Esophagus muscularis mucosa (tissue), 4 donors: ENCODE measurements at regions not wholly inside any gene's neighbourhood (a gene's known extent, or its start where the extent isn't known, plus 50 kb on each side); places are given as distances from the start of the nearest gene placed in this dataset.
"Not testable (repeated sequence)": the region's sequence is repeated elsewhere in the genome, so short reads cannot be mapped to it uniquely, and the experiment has no call there.

ENCODE experiments used
- DNase-seq: peaks from one replicate; pipeline ENCODE4 v3.0.0-alpha.2; 2017; ENCODE audit errors: extremely low spot score
- H3K27ac ChIP-seq, 4 donors: fragments of 200-600 bp; sonication (generic); replicated peaks in 1 of 4; 1 replicate in 3 of 4; 2 replicates in 1 of 4; pipeline ENCODE4 v1.5.1; 2016 to 2019; ENCODE audit warnings: mild to moderate bottlenecking in 1 of 4
- H3K27me3 ChIP-seq, 4 donors: fragments of 200-600 bp; sonication (generic); one replicate each; pipeline versions ENCODE4 v1.5.1 to v1.6.0; 2016 to 2019
- H3K36me3 ChIP-seq, 4 donors: fragments of 200-600 bp; sonication (generic); one replicate each; pipeline ENCODE4 v1.5.1; 2016 to 2019
- H3K4me1 ChIP-seq, 4 donors: fragments of 200-600 bp; sonication (generic); one replicate each; pipeline ENCODE4 v1.5.1; 2016 to 2019
- H3K4me3 ChIP-seq, 4 donors: fragments of 200-600 bp; sonication (generic); 1 replicate in 2 of 4; 2 replicates in 2 of 4; pipeline ENCODE4 v1.5.1; 2016 to 2019; ENCODE audit warnings: mild to moderate bottlenecking in 4 of 4, moderate library complexity in 1 of 4
- H3K9me3 ChIP-seq, 4 donors: fragments of 200-600 bp; sonication (generic); 1 replicate in 3 of 4; 2 replicates in 1 of 4; pipeline ENCODE4 v1.5.1; 2016 to 2019
- CTCF ChIP-seq, 3 experiments: fragments of 200-600 bp in 2 of 3; fragments of 450-650 bp in 1 of 3; sonication (generic) in 2 of 3; IDR thresholded peaks; one replicate each; pipeline ENCODE4 v1.5.1; 2017 to 2019; ENCODE audit warnings: antibody characterized with exemption in 3 of 3, mild to moderate bottlenecking in 2 of 3, moderate library complexity in 1 of 3
- EP300 ChIP-seq: sonication (generic); formaldehyde crosslinking; IDR thresholded peaks from one replicate; pipeline ENCODE4 v1.6.1; 2017; ENCODE audit warnings: antibody characterized with exemption
- POLR2A ChIP-seq: fragments of 450-650 bp; IDR thresholded peaks from one replicate; pipeline ENCODE4 v1.6.1; 2017; ENCODE audit warnings: antibody characterized with exemption, moderate library complexity, mild to moderate bottlenecking, low read depth
- POLR2AphosphoS5 ChIP-seq, 2 donors: sonication (generic); formaldehyde crosslinking; IDR thresholded peaks; one replicate each; pipeline ENCODE4 v1.6.1; 2017; ENCODE audit warnings: antibody characterized with exemption in 2 of 2
- WGBS: methylation state at CpG from one replicate; pipeline ENCODE4 v1.1.5; 2018; 5-methylcytosine and 5-hydroxymethylcytosine counted together
- intact Hi-C: fragments of 100-400 bp; cut with DNase I; formaldehyde crosslinking; loops from one replicate; pipeline ENCODE4 v1.15.1; 2023

GRCh38 chr2:192414794-192415193 lies 220.1 kb upstream of the TMEFF2 start:
- Histone ChIP-seq H3K36me3 (no peaks in the 10 kb centered on the region), H3K4me3 (no peak overlapping the region), H3K27me3 (no peaks in the 10 kb centered on the region), H3K4me1 (no peaks in the 10 kb centered on the region), H3K9me3 (no peaks in the 10 kb centered on the region), H3K27ac (no peak overlapping the region)
- intact Hi-C loops, result no loop called here
- DNase-seq, result no peak
- 95% methylated on average over 11 of the region's 18 CpGs for WGBS
- no peak for TF ChIP-seq EP300
- TF ChIP-seq POLR2A, result no peak
- no peak for TF ChIP-seq POLR2AphosphoS5 (IDR thresholded peaks at IDR 0.05)
- no peak for TF ChIP-seq CTCF (IDR thresholded peaks at IDR 0.05)

- no peak overlapping the region for H3K27ac ChIP-seq
- no peak for TF ChIP-seq CTCF (IDR thresholded peaks at IDR 0.05)
- TF ChIP-seq POLR2A, result no peak
- no peak for TF ChIP-seq EP300
- no peak for TF ChIP-seq POLR2AphosphoS5 (IDR thresholded peaks at IDR 0.05)
- DNase-seq, result no peak
- H3K4me3 ChIP-seq, result no peak overlapping the region
- H3K4me1 ChIP-seq, result no peaks in the 10 kb centered on the region
- intact Hi-C loops, result no loop called here
- 95% methylated on average over 8 of the region's 13 CpGs for WGBS
- no peaks in the 10 kb centered on the region for H3K36me3 ChIP-seq
- no peaks in the 10 kb centered on the region for H3K9me3 ChIP-seq
- H3K27me3 ChIP-seq, result no peaks in the 10 kb centered on the region
Measured at GRCh38 chr2:192413812-192414681, 219.3 kb upstream of the TMEFF2 start.

GRCh38 chr2:192412866-192413265 lies 218.1 kb upstream of the TMEFF2 start:
- H3K27me3 ChIP-seq, H3K4me1 ChIP-seq, H3K36me3 ChIP-seq, DNase-seq, H3K4me3 ChIP-seq, intact Hi-C loops, H3K9me3 ChIP-seq, H3K27ac ChIP-seq: not testable (repeated sequence)
- 81% methylated on average over 10 of the region's 10 CpGs for WGBS

- no peak for DNase-seq
- TF ChIP-seq CTCF (IDR thresholded peaks at IDR 0.05), result no peak
- Histone ChIP-seq H3K27me3 (no peaks in the 10 kb centered on the region), H3K4me3 (no peak overlapping the region), H3K4me1 (no peaks in the 10 kb centered on the region), H3K9me3 (no peaks in the 10 kb centered on the region), H3K27ac (no peak overlapping the region), H3K36me3 (no peaks in the 10 kb centered on the region)
- intact Hi-C loops, result no loop called here
Measured at GRCh38 chr2:192412394-192412793, 217.7 kb upstream of the TMEFF2 start.

GRCh38 chr2:192411755-192412154 lies 217.0 kb upstream of the TMEFF2 start:
- H3K36me3 ChIP-seq, result no peaks in the 10 kb centered on the region
- intact Hi-C loops, result no loop called here
- WGBS, result 94% methylated on average over 1 of the region's 1 CpG
- H3K27me3 ChIP-seq, result no peaks in the 10 kb centered on the region
- no peak overlapping the region for H3K27ac ChIP-seq
- H3K9me3 ChIP-seq, result no peaks in the 10 kb centered on the region
- H3K4me1 ChIP-seq, result no peaks in the 10 kb centered on the region
- no peak overlapping the region for H3K4me3 ChIP-seq
- no peak for DNase-seq
- TF ChIP-seq CTCF (IDR thresholded peaks at IDR 0.05), result no peak
- no peak for TF ChIP-seq POLR2AphosphoS5 (IDR thresholded peaks at IDR 0.05)
- TF ChIP-seq EP300, result no peak
- TF ChIP-seq POLR2A, result no peak
